Stimulated activated naive CD4-positive, alpha-beta T cell (primary cell): ENCODE measurements at regions not wholly inside any gene's neighbourhood (a gene's known extent, or its start where the extent isn't known, plus 50 kb on each side); places are given as distances from the start of the nearest gene placed in this dataset.

ENCODE experiments used
- DNase-seq, 6 experiments: peaks; one replicate each; lab custom pipeline; 2025; lab: John Stamatoyannopoulos, UW

GRCh38 chr17:34874478-34874877 is 86.8 kb downstream of the CCT6B start:
- no peak for DNase-seq

- no peak for DNase-seq
Observed at GRCh38 chr17:34872640-34873039, 88.6 kb downstream of the CCT6B start.

GRCh38 chr17:34869641-34870040 is 91.6 kb downstream of the CCT6B start:
- no peak for DNase-seq

- no peak for DNase-seq
Observed at GRCh38 chr17:34865716-34866115, 95.5 kb downstream of the CCT6B start.

GRCh38 chr17:34862384-34862783 is 98.9 kb downstream of the CCT6B start:
- no peak for DNase-seq

- DNase-seq: no peak
Observed at GRCh38 chr17:34861864-34862263, 99.4 kb downstream of the CCT6B start.

GRCh38 chr17:34859652-34860051 is 101.6 kb downstream of the CCT6B start:
- DNase-seq: no peak

- DNase-seq: no peak
Observed at GRCh38 chr17:34858591-34859565, 102.4 kb downstream of the CCT6B start.

- DNase-seq: no peak
Observed at GRCh38 chr17:34853924-34854323, 107.3 kb downstream of the CCT6B start.

- no peak for DNase-seq
Observed at GRCh38 chr17:34852614-34853013, 108.6 kb downstream of the CCT6B start.

- no peak for DNase-seq
Observed at GRCh38 chr17:34851961-34852540, 109.2 kb downstream of the CCT6B start.

- DNase-seq: no peak
Observed at GRCh38 chr17:34850964-34851363, 110.3 kb downstream of the CCT6B start.

- DNase-seq: no peak
Observed at GRCh38 chr17:34850023-34850422, 111.2 kb downstream of the CCT6B start.

GRCh38 chr17:34847938-34848337 is 113.3 kb downstream of the CCT6B start:
- DNase-seq: no peak

GRCh38 chr17:34845296-34845695 is 116.0 kb downstream of the CCT6B start:
- no peak for DNase-seq

- peak in 2 of 6 experiments; percentile 16 to 20 for DNase-seq
Observed at GRCh38 chr17:34843682-34844081, 117.6 kb downstream of the CCT6B start.

GRCh38 chr17:34842235-34842634 is 119.0 kb downstream of the CCT6B start:
- DNase-seq: no peak

GRCh38 chr17:34841467-34841866 is 119.8 kb downstream of the CCT6B start:
- DNase-seq: no peak

- peak in 5 of 6 experiments; percentile 7 to 66 (median 54) for DNase-seq
Observed at GRCh38 chr17:34840750-34841149, 120.5 kb downstream of the CCT6B start.

- no peak for DNase-seq
Observed at GRCh38 chr17:34837876-34838478, 123.3 kb downstream of the CCT6B start.

- DNase-seq: no peak
Observed at GRCh38 chr17:34832376-34832775, 128.9 kb downstream of the CCT6B start.

- no peak for DNase-seq
Observed at GRCh38 chr17:34827008-34827407, 134.3 kb downstream of the CCT6B start.

GRCh38 chr17:34826332-34826731 is 134.9 kb downstream of the CCT6B start:
- no peak for DNase-seq
